ENCODE measurements at regions not wholly inside any gene's neighbourhood (a gene's known extent, or its start where the extent isn't known, plus 50 kb on each side); places are given as distances from the start of the nearest gene placed in this dataset.

DNA sequence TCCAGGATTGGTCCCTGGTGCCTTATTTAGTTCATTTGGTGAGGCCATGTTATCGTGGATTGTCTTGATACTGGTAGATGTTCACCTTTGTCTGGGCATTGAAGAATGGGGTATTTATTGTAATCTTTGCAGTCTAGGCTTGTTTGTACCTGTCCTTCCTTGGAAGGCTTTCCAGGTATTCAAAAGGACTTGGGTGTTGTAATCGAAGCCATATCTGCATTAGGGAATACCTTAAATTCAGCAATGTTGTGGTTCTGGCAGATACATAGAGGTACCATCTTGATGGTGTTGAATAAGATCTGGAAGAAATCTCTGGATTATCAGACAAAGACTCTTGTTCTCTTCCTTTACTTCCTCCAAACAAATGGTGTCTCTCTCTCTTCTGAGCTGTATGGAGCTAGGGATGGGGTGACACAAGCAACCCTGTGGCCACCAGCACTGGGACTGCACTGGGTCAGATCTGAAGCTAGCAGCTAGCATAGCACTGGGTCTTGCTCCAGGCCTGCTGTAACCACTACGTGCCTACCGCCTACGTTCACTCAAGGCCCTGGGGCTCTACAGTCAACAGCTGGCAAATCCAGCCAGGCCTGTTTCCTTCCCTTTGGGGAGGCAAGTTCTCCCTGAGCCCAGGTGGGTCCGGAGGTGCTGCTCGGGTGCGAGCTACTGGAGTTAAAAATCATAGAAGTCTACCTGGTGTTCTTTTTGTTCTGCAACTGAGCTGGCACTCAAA, 261.1 kb upstream of the CITED2 start:
- DNase-seq (ENCODE audit: low read depth): no peak

GRCh38 chr6:139632840-139633239, 258.4 kb upstream of the CITED2 start:
- DNase-seq (ENCODE audit: low read depth): no peak

GRCh38 chr6:139628270-139628669, 253.8 kb upstream of the CITED2 start:
- DNase-seq (ENCODE audit: low read depth): no peak

GRCh38 chr6:139627091-139627490, 252.6 kb upstream of the CITED2 start:
- no peak for DNase-seq (ENCODE audit: low read depth)

GRCh38 chr6:139625998-139626975, 251.8 kb upstream of the CITED2 start:
- DNase-seq (ENCODE audit: low read depth): no peak

- DNase-seq (ENCODE audit: low read depth): no peak
These were observed 250.9 kb upstream of the CITED2 start for GRCh38 chr6:139625081-139625939.

- no peak for DNase-seq (ENCODE audit: low read depth)
These were observed 248.9 kb upstream of the CITED2 start for GRCh38 chr6:139623372-139623771.

GRCh38 chr6:139613496-139613895, 239.0 kb upstream of the CITED2 start:
- no peak for DNase-seq (ENCODE audit: low read depth)

- no peak for DNase-seq (ENCODE audit: low read depth)
These were observed 237.7 kb upstream of the CITED2 start for GRCh38 chr6:139612135-139612465.

GRCh38 chr6:139611327-139612134, 237.1 kb upstream of the CITED2 start:
- no peak for DNase-seq (ENCODE audit: low read depth)

DNA sequence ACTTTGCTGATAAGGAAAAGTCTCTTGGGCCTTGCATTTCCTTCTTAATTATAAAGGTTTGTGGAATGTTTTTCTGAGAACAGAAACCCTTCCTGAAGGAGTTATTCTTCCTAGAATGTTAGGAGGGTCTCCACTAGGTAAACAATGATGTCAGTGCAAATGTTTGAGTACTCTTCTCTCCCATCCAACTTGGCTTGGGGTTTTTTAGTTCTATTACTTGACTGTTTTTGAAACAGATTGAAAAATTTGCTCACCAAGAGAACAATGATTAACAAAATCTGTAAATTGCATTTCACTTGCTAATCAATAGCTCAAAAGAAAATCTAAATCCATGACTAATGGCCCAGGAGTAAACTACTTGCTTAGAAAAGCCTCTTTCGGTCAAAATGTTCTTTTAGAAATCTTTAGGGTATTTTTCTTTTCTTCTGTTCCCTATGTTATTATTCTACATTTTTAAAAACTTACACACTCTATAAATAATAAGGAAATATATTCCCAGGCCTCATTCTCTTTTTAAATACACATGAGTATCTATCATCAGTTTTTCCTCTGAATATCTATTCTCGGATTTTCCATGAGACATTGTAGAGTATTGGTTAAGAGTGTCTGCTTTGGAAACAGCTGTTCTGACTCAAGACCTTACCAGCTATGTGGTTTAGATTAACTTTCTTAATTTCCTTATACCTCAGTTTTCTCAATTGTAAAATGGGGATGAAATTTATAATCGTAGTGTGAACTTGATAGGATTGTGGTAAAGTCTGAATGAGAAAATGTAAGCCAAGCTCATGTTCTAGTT, 234.2 kb upstream of the CITED2 start:
- no peak for DNase-seq (ENCODE audit: low read depth)

GRCh38 chr6:139605350-139605749, 230.9 kb upstream of the CITED2 start:
- DNase-seq (ENCODE audit: low read depth): no peak

GRCh38 chr6:139603581-139603980, 229.1 kb upstream of the CITED2 start:
- no peak for DNase-seq (ENCODE audit: low read depth)

DNA sequence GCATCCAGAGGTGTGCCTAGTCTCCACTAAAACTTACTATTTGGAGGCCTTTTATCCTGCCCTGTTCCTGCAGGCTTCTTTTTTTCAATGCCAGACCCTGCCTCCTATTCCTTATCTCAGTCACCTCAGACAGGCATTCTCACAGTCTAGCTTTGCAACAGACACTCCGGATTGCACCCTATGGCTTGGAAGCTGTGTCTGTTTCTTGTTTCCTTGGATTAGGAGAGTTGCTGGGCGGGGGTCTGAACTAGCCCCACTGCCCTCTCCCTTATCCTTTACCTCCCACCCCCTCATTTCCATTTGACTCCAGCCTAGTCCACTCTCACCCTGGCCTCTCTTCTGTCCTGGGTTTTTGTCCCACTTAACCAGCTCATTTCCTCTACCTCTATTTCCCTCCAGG, 228.1 kb upstream of the CITED2 start:
- no peak for DNase-seq (ENCODE audit: low read depth)

- no peak for DNase-seq (ENCODE audit: low read depth)
These were observed 226.5 kb upstream of the CITED2 start for GRCh38 chr6:139600919-139601475.

DNA sequence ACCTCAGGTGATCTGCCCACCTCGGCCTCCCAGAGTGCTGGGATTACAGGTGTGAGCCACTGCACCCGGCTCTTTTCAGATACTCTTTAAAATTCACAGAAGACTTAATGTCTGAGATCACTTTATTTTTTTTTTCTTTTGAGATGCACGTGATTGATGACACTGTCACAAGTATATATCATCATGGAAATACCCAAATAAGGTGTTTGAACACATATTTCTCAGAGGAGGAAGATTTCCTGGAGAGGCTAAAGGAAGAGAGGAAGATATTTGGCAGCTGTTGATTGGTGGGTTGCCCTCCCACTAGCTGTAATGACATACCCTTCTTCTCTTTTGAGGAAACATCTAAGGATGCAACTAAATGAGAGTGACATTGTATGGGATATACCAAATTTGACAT, 225.9 kb upstream of the CITED2 start:
- DNase-seq (ENCODE audit: low read depth): no peak

DNA sequence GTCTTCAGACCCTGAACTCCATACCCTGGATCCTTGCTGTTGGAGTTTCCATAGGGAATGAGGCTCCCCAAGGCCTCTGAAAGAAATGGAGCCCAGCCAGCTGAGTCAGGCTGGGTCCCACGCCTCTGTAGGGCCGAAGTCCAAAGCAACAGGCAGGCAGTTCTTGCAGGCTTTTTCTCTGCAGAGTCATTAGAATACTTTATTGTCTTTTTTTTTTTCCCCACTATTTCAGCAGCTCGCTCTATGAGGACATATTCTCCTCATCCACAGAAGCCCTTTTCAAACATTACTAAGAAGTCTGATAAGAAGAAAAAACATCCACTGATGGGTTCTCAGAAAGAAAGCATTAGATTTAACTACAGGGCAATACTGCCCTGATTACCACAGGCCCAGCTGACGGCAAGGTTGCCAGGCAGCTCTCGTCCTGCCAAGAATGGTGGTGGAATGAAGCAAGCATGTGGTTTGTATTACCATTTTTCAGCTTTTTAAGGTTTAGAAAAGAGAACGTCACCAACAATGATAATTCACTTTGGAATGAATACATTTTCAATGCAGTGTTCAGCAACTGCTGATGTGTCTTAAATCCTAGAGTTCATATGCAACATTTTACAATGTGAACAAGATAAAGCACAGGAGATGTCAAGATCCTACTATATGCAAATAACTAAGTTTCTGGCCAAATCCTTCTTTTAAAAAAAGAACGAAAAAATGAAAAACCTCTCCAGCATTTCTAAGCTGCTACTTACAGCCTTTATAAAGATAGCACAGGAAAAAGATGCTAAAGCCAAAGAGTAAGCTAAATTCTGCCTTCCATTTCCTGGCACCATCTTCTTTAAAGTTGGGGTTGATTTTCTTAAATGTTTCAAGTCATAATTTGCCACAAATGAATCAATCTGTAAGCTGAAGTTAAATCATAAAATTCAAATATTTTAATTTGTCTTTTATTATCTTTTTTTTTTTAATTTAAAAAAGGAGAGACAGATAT, 223.6 kb upstream of the CITED2 start:
- no peak for DNase-seq (ENCODE audit: low read depth)

DNA sequence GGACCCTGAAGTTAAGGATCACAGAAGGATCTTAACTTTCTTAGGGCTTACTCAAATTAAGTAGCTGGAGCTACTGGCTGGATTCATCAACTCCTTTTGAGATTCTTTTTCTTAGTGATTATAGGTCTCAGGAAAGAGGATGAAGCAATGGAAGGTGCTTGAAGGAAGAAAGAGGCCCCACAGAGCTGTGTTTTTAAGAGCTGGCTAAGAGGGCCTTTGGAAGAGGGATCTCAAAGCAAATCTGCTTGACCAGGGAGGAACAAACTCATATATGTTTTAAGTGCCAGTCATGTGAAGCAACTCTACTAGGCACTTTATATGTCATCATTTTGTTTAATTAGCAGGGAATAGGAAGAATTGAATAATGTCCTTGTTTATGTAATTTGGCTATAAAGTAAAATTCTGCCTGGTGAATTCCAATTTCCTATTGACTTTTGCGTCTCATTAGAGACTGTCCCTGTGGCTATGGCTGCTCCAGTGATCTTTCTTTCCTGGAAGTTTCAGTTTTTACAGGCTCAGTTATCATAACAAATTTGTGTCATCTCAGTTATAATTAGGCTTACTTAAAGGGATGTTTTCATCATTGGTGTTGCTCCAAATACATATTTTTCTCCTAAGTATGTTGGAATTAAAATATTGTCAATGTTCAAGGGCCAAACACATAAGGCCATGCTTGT, 222.8 kb upstream of the CITED2 start:
- no peak for DNase-seq (ENCODE audit: low read depth)

- DNase-seq (ENCODE audit: low read depth): no peak
These were observed 220.7 kb upstream of the CITED2 start for GRCh38 chr6:139595183-139595582.
